ENCODE measurements at regions not wholly inside any gene's neighbourhood (a gene's known extent, or its start where the extent isn't known, plus 50 kb on each side); places are given as distances from the start of the nearest gene placed in this dataset.
"Not testable (repeated sequence)": the region's sequence is repeated elsewhere in the genome, so short reads cannot be mapped to it uniquely, and the experiment has no call there.

DNA sequence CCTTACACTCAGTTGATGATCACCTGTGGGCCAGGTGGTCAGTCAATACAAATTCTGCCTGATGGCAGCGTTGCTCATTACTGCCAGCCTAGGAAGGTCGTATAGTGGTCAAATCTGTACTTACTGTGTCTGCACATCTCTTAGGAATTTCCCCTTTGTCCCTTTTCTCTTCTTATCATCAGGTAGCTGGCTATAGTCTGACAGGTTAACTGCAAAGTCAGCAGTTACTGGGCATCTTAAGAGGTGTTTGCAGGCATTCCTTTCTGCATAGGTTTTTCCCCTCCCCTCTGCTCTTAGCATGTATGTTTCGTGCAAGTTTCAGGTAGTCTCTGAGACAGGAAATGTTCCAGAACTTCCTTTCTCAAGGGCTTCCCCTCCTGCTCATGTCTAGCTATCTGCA, 298.7 kb downstream of the LRRIQ3 start:
- DNase-seq (ENCODE audit: low spot score) (no peak), ATAC-seq (no peak)
- H3K27ac Mint-ChIP-seq: no peak overlapping the region
- H3K4me3 Mint-ChIP-seq: no peak overlapping the region
- peaks cover 2% of the 10 kb centered on the region for H3K9me3 Mint-ChIP-seq
- no peaks in the 10 kb centered on the region for H3K27me3 Mint-ChIP-seq
- no peaks in the 10 kb centered on the region for H3K36me3 Mint-ChIP-seq
- no peaks in the 10 kb centered on the region for H3K4me1 Mint-ChIP-seq (ENCODE audit: low read depth in 2 of 2)

DNA sequence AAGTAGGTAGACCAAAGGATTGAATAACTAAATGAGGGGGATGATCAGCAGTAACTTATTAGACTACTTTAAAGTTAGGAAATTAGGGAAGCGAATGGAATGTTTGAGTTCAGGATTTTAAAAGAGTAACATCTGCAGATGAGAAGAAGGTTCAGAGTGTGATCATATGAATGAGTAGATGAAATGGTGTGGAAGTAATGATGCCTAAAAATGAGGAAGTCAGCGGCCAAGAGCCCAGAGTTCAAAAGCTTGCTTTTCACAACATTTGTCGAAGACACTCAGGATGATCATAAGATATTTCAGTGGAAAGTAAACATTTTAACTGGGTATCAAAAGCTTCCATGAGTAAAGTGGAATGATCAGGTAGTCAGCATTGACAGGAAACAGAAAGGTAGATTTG, 299.4 kb downstream of the LRRIQ3 start:
- no peaks in the 10 kb centered on the region for H3K4me1 Mint-ChIP-seq (ENCODE audit: low read depth in 2 of 2)
- no peaks in the 10 kb centered on the region for H3K27me3 Mint-ChIP-seq
- H3K9me3 Mint-ChIP-seq: no peaks in the 10 kb centered on the region
- no peaks in the 10 kb centered on the region for H3K36me3 Mint-ChIP-seq
- no peak overlapping the region for H3K27ac Mint-ChIP-seq
- DNase-seq (ENCODE audit: low spot score) (no peak), ATAC-seq (no peak)
- H3K4me3 Mint-ChIP-seq: no peak overlapping the region

DNA sequence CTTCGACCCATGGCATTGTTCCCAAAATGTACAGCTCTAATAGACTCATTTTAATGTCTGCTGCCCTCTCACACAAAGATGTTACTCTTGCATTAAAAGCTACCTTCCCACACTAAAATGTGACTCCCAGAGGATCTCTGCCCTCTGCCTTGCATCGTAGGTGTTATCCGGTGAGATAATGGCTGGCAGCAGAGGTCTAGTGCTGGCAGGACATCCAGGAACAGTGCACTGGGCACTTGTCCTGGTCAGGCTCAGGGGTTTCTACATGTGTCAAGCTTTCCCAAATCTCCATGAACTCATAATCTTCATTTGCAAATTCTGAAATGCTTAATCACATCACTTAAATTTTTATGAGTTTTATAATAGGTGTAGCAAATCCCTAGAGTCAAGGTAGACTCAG, 310.6 kb downstream of the LRRIQ3 start:
- DNase-seq (ENCODE audit: low spot score) (no peak), ATAC-seq (no peak)
- H3K9me3 Mint-ChIP-seq: peaks cover 8% of the 10 kb centered on the region
- H3K27me3 Mint-ChIP-seq: no peaks in the 10 kb centered on the region
- H3K4me3 Mint-ChIP-seq: no peak overlapping the region
- H3K4me1 Mint-ChIP-seq (ENCODE audit: low read depth in 2 of 2): no peaks in the 10 kb centered on the region
- H3K27ac Mint-ChIP-seq: no peak overlapping the region
- no peaks in the 10 kb centered on the region for H3K36me3 Mint-ChIP-seq

DNA sequence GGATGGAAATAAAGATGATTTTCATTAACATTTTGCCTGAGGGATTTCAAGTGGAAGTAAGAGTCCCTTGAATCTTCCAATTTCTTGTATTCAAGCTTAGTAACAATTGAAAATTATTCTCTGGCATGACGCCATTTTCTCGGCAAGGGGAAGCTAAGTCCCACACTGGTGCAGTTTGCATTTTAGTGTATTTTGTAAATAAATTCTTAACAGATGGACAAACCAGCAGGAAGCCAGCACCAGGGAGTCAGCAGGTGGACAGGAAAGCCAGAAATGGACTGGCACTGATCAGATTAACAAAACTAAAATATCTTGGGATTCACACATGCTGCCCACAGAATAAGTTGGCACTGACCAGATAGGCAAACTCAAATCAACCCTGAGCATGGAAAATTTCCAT, 311.3 kb downstream of the LRRIQ3 start:
- Mint-ChIP-seq H3K27me3 (no peaks in the 10 kb centered on the region), H3K4me1 (ENCODE audit: low read depth in 2 of 2) (no peaks in the 10 kb centered on the region), H3K9me3 (peaks cover 8% of the 10 kb centered on the region), H3K36me3 (no peaks in the 10 kb centered on the region), H3K27ac (no peak overlapping the region), H3K4me3 (no peak overlapping the region)
- DNase-seq (ENCODE audit: low spot score) (no peak), ATAC-seq (no peak)

DNA sequence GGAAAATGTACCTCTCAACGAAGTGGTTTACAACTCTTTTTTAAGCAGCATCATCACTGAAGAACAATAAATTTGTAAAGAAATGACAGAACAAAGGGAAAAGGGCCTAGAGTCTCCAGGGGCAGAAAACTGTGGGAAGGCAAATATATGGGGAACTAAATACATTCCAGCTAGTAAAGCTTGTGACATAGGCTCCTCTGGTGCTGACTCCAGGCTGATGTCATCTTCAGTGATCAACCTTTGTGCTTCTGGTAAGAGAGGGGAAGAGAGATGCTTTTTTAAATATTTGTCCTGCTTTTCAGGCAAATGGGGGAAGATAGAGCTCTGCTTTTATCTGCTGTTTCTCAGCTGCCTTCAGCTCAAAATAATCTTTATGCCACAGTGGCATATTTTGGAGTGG, 323.2 kb downstream of the LRRIQ3 start:
- H3K27me3 Mint-ChIP-seq: no peaks in the 10 kb centered on the region
- no peaks in the 10 kb centered on the region for H3K36me3 Mint-ChIP-seq
- H3K4me1 Mint-ChIP-seq (ENCODE audit: low read depth in 2 of 2): no peaks in the 10 kb centered on the region
- ATAC-seq: no peak
- H3K27ac Mint-ChIP-seq: no peak overlapping the region
- no peak overlapping the region for H3K4me3 Mint-ChIP-seq
- DNase-seq (ENCODE audit: low spot score): no peak
- H3K9me3 Mint-ChIP-seq: peaks cover 4% of the 10 kb centered on the region

DNA sequence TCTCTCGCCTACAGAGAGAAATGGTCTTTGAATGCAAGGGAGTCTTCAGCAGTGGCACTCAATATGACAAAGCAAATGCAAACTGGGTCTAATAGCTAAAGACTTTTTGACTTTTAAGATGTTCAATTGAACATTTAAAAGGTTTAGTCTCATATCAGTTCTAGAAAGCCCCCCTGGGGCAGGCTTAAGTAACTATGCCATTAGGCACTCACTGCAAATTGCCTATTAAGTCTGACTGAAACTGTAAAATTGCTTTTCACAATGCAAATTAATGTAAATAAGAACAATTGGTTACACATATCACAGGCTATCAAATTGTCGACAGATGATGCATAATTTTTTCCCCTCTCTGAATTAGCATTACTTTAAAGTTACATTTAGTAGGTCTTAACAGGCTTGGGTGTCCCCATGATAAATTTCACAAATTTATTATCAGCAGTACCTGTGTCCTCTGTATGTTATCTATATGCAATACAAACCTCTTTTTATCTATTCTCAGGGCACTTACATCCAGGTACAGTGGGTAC, 329.1 kb downstream of the LRRIQ3 start:
- Mint-ChIP-seq H3K4me3 (no peak overlapping the region), H3K9me3 (peaks cover 7% of the 10 kb centered on the region), H3K4me1 (ENCODE audit: low read depth in 2 of 2) (no peaks in the 10 kb centered on the region), H3K36me3 (no peaks in the 10 kb centered on the region), H3K27me3 (no peaks in the 10 kb centered on the region), H3K27ac (no peak overlapping the region)
- ATAC-seq (no peak), DNase-seq (ENCODE audit: low spot score) (no peak)

DNA sequence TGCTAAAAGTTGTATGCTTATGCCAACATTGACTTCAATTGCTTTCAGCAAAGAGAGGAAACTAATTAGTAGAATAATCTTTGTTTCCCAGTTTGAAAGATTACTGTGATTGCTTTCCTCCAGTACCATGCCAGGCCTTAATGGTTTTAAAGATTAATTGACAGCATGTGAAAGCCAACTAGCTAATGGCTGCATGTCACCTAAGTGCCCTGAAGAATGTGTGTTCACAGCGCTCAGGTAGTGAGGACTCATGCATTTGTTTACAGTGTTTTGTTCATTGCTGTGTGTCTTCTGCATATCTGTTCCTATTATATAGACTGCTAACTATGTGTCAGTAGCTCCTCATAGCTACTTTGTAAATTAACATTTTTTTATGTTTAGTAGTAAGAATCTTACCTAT, 335.6 kb downstream of the LRRIQ3 start:
- peaks cover 6% of the 10 kb centered on the region for H3K9me3 Mint-ChIP-seq
- no peaks in the 10 kb centered on the region for H3K36me3 Mint-ChIP-seq

DNA sequence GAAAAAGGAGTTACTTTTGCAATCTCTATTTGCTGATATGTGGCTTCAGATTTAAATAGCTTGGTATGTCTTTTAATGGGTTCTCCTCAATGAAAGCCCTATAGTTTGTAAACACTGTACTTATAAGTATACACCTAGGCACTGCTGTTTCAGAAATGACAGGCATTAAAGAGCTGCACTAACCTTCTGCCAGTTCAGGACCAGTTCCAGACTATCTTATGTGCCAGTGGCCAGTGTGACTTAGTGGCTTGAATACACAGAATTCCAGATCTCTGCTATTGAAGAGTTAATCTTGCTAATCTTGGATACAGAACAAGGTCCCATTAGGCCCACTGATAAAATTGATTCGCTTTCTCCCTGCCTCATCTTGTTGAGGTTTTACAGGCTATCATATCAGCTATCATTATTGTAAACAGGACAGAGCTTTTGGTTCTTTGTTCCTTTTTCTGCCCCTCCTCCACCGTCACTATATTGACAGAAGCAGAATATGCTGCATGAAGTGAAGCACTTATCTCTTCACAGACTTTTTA, 337.5 kb downstream of the LRRIQ3 start:
- no peaks in the 10 kb centered on the region for H3K4me1 Mint-ChIP-seq (ENCODE audit: low read depth in 2 of 2)
- H3K4me3 Mint-ChIP-seq: no peak overlapping the region
- no peak for ATAC-seq
- no peak overlapping the region for H3K27ac Mint-ChIP-seq
- DNase-seq (ENCODE audit: low spot score): no peak
- peaks cover 6% of the 10 kb centered on the region for H3K9me3 Mint-ChIP-seq
- H3K36me3 Mint-ChIP-seq: no peaks in the 10 kb centered on the region
- H3K27me3 Mint-ChIP-seq: no peaks in the 10 kb centered on the region

More for the DNA sequence above, 335.6 kb downstream of the LRRIQ3 start:
- no peak for ATAC-seq
- no peaks in the 10 kb centered on the region for H3K4me1 Mint-ChIP-seq (ENCODE audit: low read depth in 2 of 2)
- H3K27ac Mint-ChIP-seq: no peak overlapping the region
- DNase-seq (ENCODE audit: low spot score): no peak
- no peak overlapping the region for H3K4me3 Mint-ChIP-seq
- no peaks in the 10 kb centered on the region for H3K27me3 Mint-ChIP-seq

DNA sequence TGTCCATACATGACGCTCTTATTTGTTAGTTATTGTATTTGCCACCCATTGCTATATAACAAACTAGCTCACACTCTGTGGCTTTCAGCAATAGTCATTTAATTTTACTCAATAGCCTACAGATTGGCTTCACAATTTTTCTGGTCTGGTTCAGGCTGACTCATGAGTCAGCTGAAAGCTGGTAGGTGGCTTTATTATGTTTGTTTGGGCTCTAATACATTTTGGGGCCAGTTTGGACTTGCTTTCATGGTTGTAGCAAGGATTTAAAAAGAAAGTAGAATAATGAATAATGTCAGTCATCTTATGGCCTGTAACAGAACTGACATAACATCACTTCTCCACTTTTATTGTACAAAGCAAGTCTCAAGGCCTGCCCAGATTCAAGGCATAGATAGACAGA, 338.7 kb downstream of the LRRIQ3 start:
- no peaks in the 10 kb centered on the region for H3K4me1 Mint-ChIP-seq (ENCODE audit: low read depth in 2 of 2)
- ATAC-seq: no peak
- H3K9me3 Mint-ChIP-seq: peaks cover 3% of the 10 kb centered on the region
- no peak overlapping the region for H3K4me3 Mint-ChIP-seq
- H3K27me3 Mint-ChIP-seq: no peaks in the 10 kb centered on the region
- no peak for DNase-seq (ENCODE audit: low spot score)
- no peak overlapping the region for H3K27ac Mint-ChIP-seq
- no peaks in the 10 kb centered on the region for H3K36me3 Mint-ChIP-seq

DNA sequence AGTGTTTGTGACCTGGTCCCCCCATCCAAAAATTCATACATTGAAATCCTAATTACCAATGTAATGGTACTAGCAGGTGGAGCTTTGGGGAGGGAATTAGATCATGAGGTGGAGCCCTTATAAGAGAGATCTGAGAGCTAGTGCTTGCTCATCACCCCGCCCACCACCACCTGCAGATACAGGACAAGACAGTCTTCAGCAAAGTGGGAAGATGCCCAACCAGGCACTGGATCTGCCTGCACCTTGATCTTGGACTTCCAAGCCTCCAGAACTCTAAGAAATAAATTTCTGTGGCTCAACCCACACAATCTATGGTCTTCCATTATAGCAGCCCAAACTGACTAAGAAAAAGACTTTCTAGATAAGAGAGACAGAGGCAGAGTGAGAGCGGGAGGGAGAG, 343.4 kb downstream of the LRRIQ3 start:
- H3K27ac Mint-ChIP-seq: no peak overlapping the region
- H3K4me1 Mint-ChIP-seq (ENCODE audit: low read depth in 2 of 2): no peaks in the 10 kb centered on the region
- H3K27me3 Mint-ChIP-seq: no peaks in the 10 kb centered on the region
- H3K9me3 Mint-ChIP-seq: peaks cover 8% of the 10 kb centered on the region
- H3K36me3 Mint-ChIP-seq: no peaks in the 10 kb centered on the region
- DNase-seq (ENCODE audit: low spot score) (no peak), ATAC-seq (no peak)
- H3K4me3 Mint-ChIP-seq: no peak overlapping the region

DNA sequence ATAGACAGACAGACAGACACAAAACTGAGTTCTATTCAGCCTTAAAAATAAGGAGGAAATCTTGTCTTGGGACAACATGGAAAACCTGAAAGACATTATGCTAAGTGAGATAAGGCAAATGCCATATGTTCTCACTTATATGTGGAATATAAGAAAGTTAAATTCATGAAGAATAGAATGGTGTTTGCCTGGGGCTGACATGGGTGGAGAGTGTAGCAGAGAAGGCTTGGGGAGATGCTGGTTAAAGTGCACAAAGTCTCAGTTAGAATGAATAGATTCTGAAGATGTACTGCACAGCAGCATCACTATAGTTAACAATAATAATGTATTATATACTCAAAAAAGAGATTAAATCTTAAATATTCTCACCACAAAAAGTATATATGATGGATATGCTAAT, 355.5 kb downstream of the LRRIQ3 start:
- Mint-ChIP-seq H3K9me3 (no peaks in the 10 kb centered on the region), H3K4me1 (ENCODE audit: low read depth in 2 of 2) (no peaks in the 10 kb centered on the region), H3K27ac (no peak overlapping the region), H3K36me3 (no peaks in the 10 kb centered on the region), H3K27me3 (no peaks in the 10 kb centered on the region), H3K4me3 (no peak overlapping the region)
- ATAC-seq (no peak), DNase-seq (ENCODE audit: low spot score) (no peak)

DNA sequence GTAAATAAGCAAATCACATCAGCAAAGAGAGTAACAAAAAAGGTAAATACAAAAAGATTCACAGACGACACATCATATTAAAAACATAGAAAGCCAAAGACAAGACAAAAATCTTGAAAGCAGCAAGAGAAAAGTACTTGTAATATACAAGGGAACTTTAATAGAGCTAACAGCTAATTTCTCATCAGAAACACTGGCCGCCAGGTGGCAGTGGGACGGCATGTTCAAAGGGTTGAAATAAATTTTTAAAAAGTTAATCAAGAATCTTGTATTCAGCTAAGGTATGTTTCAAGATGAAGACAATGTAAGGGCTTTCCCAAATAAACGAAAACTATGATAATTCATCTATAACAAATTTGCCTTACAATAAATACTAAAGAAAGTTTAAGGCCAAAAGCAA, 358.1 kb downstream of the LRRIQ3 start:
- Mint-ChIP-seq H3K4me1 (ENCODE audit: low read depth in 2 of 2) (no peaks in the 10 kb centered on the region), H3K27ac (no peak overlapping the region), H3K4me3 (no peak overlapping the region), H3K27me3 (no peaks in the 10 kb centered on the region), H3K9me3 (no peaks in the 10 kb centered on the region), H3K36me3 (no peaks in the 10 kb centered on the region)
- DNase-seq (ENCODE audit: low spot score): no peak
- ATAC-seq: no peak

DNA sequence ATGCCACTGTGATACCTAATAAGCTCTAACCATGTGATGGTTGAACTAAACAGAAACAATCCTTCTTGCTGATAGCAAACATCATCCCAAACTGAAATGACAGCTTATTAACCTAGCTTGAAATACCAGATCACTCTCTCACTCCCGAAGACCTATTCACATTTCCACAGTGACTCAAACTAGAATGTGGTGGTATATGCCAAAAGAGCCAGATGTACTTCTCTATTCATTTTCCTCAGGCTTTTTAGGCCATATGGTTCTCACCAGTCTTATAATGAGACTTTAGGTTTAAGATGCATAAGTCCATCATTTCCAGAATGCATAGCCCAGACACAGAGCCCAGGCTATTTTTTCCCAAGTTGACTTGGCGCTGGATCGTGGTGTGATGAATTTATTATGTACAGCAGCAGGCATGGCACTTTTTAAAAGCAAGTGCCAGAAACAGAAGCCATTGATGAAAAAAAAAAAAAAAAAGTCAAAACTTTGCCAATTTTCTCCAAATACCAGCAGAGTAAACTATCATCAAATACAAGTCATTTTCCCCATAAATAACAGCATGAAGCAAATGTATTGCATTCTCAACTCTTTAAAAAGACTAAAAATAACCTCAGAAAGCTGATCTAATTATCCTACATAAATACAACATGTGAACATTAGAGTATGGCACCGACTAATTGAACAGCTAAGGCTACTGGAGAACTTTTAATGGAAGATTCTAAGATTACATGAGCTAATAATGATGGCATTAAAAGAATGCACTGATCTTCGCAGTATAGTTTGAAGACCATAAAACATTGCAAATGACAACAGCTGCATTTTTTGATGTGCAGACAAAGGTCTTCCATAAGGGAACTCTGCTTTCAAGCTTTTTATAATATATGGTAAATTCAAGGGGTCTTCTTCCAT, 365.4 kb downstream of the LRRIQ3 start:
- no peak overlapping the region for H3K27ac Mint-ChIP-seq
- H3K4me1 Mint-ChIP-seq (ENCODE audit: low read depth in 2 of 2): no peaks in the 10 kb centered on the region
- DNase-seq (ENCODE audit: low spot score) (no peak), ATAC-seq (no peak)
- no peaks in the 10 kb centered on the region for H3K36me3 Mint-ChIP-seq
- no peaks in the 10 kb centered on the region for H3K27me3 Mint-ChIP-seq
- no peaks in the 10 kb centered on the region for H3K9me3 Mint-ChIP-seq
- H3K4me3 Mint-ChIP-seq: no peak overlapping the region

DNA sequence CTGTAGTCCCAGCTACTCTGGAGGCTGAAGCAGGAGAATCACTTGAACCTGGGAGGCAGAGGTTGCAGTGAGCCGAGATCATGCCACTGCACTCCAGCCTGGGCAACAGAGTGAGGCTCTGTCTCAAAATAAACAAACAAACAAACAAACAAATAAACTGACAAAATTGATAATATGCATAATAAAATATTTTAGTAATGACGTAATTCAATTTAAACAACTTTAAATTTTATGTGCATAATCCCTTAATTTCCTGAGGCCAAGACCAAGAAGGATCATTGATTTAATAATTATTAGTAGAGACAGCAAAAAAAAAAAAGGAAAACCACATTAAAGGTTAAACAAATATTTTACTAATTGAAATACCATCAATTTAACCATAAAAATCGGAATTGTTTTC, 370.7 kb downstream of the LRRIQ3 start:
- not testable (repeated sequence) for H3K4me3 Mint-ChIP-seq

More for the DNA sequence above, 370.7 kb downstream of the LRRIQ3 start:
- H3K27me3 Mint-ChIP-seq; ATAC-seq; H3K36me3 Mint-ChIP-seq; H3K27ac Mint-ChIP-seq; H3K9me3 Mint-ChIP-seq; DNase-seq (ENCODE audit: low spot score); H3K4me1 Mint-ChIP-seq (ENCODE audit: low read depth in 2 of 2): not testable (repeated sequence)

Measured in natural killer cell treated with Interleukin-12 subunit alpha and Interleukin-12 subunit beta and Interleukin-15 and Interleukin-18, amount 100 ng/mL, for 72 hours (primary cell).